ENCODE measurements at regions not wholly inside any gene's neighbourhood (a gene's known extent, or its start where the extent isn't known, plus 50 kb on each side); places are given as distances from the start of the nearest gene placed in this dataset.

DNA sequence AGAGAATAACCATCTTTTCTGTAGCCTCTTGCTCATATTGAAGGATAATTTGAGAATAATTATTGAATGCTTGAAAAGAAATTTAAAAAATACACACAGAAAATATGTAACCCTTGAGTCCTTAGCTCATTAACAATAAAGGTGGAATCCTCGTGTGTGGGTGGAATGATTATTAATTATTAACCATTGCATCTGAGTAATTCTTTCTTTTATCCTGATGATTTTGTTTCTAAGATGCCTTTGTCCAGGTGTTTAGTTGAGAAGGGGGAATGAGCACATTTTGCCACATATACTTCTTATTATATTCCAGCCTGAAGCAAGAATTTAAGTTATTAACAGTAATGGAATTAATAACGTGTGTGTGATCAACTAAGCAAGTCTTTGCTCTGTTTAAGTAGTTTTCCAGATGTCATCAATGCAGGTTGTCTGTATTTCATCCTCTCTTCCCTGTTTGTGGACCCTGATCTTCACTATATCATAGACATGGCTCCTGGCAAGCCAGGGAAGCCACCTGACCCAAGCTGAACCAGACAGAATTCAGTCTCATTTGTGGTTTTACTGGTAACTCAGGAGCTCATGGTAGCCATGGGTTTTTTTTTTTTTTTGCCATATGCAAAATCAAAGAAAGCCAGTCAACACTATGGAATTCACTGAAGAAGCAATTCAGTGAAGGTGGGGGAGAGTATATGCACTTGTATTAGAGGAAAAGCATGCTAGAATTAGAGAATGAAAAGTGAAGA lies 144.3 kb downstream of the KIF20B start:
- DNase-seq (ENCODE audit: low read depth) (peak; percentile 85), FAIRE-seq (no peak)
- H3K27ac Mint-ChIP-seq (ENCODE audit: unreplicated experiment), result no peak overlapping the region
- Histone ChIP-seq H3K9ac (ENCODE audit: low read length) (no peak overlapping the region), H3K79me2 (ENCODE audit: insufficient read depth, low read length) (no peaks in the 10 kb centered on the region), H4K20me1 (ENCODE audit: insufficient read depth, low read length) (no peaks in the 10 kb centered on the region), H3K4me3 (ENCODE audit: insufficient read depth, low read depth, low read length) (no peak overlapping the region), H3K27ac (ENCODE audit: low read depth, low read length) (no peak overlapping the region), H3K27me3 (ENCODE audit: insufficient read depth, low read length) (no peaks in the 10 kb centered on the region), H3K36me3 (ENCODE audit: insufficient read depth, low read length) (no peaks in the 10 kb centered on the region), H3K4me1 (ENCODE audit: insufficient read depth, low read length) (peaks cover 6% of the 10 kb centered on the region), H3K9me3 (ENCODE audit: insufficient read depth, low read depth, low read length) (peaks cover 4% of the 10 kb centered on the region), H2AFZ (ENCODE audit: low read depth, low read length) (no peak overlapping the region), H3K4me2 (ENCODE audit: low read length) (peak overlapping the region; percentile 30)
- H3K36me3 Mint-ChIP-seq (ENCODE audit: low read depth, unreplicated experiment), result no peaks in the 10 kb centered on the region
- H3K9me3 Mint-ChIP-seq (ENCODE audit: unreplicated experiment), result peaks cover 1% of the 10 kb centered on the region
- peaks cover 20% of the 10 kb centered on the region for H3K4me1 Mint-ChIP-seq (ENCODE audit: low read depth, unreplicated experiment)
- H3K4me3 Mint-ChIP-seq (ENCODE audit: unreplicated experiment), result no peak overlapping the region
- TF ChIP-seq, protein P1, sequence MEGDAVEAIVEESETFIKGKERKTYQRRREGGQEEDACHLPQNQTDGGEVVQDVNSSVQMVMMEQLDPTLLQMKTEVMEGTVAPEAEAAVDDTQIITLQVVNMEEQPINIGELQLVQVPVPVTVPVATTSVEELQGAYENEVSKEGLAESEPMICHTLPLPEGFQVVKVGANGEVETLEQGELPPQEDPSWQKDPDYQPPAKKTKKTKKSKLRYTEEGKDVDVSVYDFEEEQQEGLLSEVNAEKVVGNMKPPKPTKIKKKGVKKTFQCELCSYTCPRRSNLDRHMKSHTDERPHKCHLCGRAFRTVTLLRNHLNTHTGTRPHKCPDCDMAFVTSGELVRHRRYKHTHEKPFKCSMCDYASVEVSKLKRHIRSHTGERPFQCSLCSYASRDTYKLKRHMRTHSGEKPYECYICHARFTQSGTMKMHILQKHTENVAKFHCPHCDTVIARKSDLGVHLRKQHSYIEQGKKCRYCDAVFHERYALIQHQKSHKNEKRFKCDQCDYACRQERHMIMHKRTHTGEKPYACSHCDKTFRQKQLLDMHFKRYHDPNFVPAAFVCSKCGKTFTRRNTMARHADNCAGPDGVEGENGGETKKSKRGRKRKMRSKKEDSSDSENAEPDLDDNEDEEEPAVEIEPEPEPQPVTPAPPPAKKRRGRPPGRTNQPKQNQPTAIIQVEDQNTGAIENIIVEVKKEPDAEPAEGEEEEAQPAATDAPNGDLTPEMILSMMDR (IDR thresholded peaks at IDR 0.05; ENCODE audit: insufficient read depth, low read depth, low read length), result no peak
- no peak for TF ChIP-seq EZH2 (IDR thresholded peaks at IDR 0.05; ENCODE audit: insufficient read depth, low read length)
- H3K27me3 Mint-ChIP-seq (ENCODE audit: low read depth, unreplicated experiment), result peaks cover 7% of the 10 kb centered on the region

DNA sequence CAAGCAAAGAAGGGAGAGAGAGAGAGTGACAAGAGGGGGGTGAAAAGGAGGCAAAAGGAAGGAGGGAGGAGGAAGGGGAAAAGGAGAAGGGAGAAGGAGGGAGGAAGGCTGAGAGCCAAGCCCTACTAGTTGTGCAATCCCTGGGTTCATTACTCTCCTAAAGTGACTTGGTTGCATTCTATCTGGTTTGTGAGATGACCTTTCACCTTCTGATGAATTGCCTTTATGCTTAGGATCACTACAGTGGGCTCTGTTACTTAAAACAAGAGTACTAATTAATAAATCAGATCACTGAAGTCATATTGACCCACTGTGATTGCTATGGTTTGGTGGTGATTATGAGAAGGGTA lies 144.9 kb downstream of the KIF20B start:
- Histone ChIP-seq H2AFZ (ENCODE audit: low read depth, low read length) (no peak overlapping the region), H3K9ac (ENCODE audit: low read length) (no peak overlapping the region), H3K9me3 (ENCODE audit: insufficient read depth, low read depth, low read length) (peaks cover 4% of the 10 kb centered on the region), H4K20me1 (ENCODE audit: insufficient read depth, low read length) (no peaks in the 10 kb centered on the region), H3K4me2 (ENCODE audit: low read length) (peak overlapping the region; percentile 30), H3K79me2 (ENCODE audit: insufficient read depth, low read length) (no peaks in the 10 kb centered on the region), H3K27ac (ENCODE audit: low read depth, low read length) (no peak overlapping the region), H3K4me3 (ENCODE audit: insufficient read depth, low read depth, low read length) (no peak overlapping the region), H3K27me3 (ENCODE audit: insufficient read depth, low read length) (no peaks in the 10 kb centered on the region), H3K4me1 (ENCODE audit: insufficient read depth, low read length) (peaks cover 6% of the 10 kb centered on the region), H3K36me3 (ENCODE audit: insufficient read depth, low read length) (no peaks in the 10 kb centered on the region)
- TF ChIP-seq, protein P1 (IDR thresholded peaks at IDR 0.05; ENCODE audit: insufficient read depth, low read depth, low read length), result no peak
- no peak for TF ChIP-seq EZH2 (IDR thresholded peaks at IDR 0.05; ENCODE audit: insufficient read depth, low read length)
- Mint-ChIP-seq H3K36me3 (ENCODE audit: low read depth, unreplicated experiment) (no peaks in the 10 kb centered on the region), H3K27ac (ENCODE audit: unreplicated experiment) (no peak overlapping the region), H3K27me3 (ENCODE audit: low read depth, unreplicated experiment) (peaks cover 7% of the 10 kb centered on the region), H3K4me3 (ENCODE audit: unreplicated experiment) (no peak overlapping the region), H3K4me1 (ENCODE audit: low read depth, unreplicated experiment) (peaks cover 20% of the 10 kb centered on the region), H3K9me3 (ENCODE audit: unreplicated experiment) (peaks cover 1% of the 10 kb centered on the region)
- FAIRE-seq (no peak), DNase-seq (ENCODE audit: low read depth) (no peak)

DNA sequence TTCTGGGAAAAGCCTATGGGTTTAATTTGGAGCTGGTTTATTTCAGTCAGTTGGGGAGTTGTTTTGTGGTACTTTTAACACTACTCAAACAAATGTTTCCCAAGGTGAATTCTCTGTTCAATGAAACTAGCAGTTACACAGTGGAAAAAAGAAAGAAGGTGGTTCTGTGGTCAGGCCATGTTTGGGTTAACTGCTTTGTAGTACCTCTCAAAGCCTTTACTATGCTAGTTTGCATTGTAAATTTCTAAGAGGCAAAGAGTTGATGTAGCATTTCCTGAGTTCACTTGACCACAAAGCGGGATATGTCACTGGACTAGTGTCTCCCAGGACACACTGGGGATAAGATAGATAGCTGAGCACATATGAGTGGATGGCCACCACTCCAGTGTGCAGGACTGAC lies 145.4 kb downstream of the KIF20B start:
- no peak overlapping the region for H3K4me2 ChIP-seq (ENCODE audit: low read length)
- Mint-ChIP-seq H3K4me3 (ENCODE audit: unreplicated experiment) (no peak overlapping the region), H3K36me3 (ENCODE audit: low read depth, unreplicated experiment) (no peaks in the 10 kb centered on the region), H3K4me1 (ENCODE audit: low read depth, unreplicated experiment) (peaks cover 20% of the 10 kb centered on the region), H3K27ac (ENCODE audit: unreplicated experiment) (no peak overlapping the region), H3K27me3 (ENCODE audit: low read depth, unreplicated experiment) (peaks cover 7% of the 10 kb centered on the region), H3K9me3 (ENCODE audit: unreplicated experiment) (peaks cover 1% of the 10 kb centered on the region)
- H3K9ac ChIP-seq (ENCODE audit: low read length), result no peak overlapping the region
- H3K9me3 ChIP-seq (ENCODE audit: insufficient read depth, low read depth, low read length), result peaks cover 4% of the 10 kb centered on the region
- H3K4me3 ChIP-seq (ENCODE audit: insufficient read depth, low read depth, low read length), result no peak overlapping the region
- no peaks in the 10 kb centered on the region for H4K20me1 ChIP-seq (ENCODE audit: insufficient read depth, low read length)
- peaks cover 6% of the 10 kb centered on the region for H3K4me1 ChIP-seq (ENCODE audit: insufficient read depth, low read length)
- H3K27me3 ChIP-seq (ENCODE audit: insufficient read depth, low read length), result no peaks in the 10 kb centered on the region
- no peak overlapping the region for H2AFZ ChIP-seq (ENCODE audit: low read depth, low read length)
- no peaks in the 10 kb centered on the region for H3K79me2 ChIP-seq (ENCODE audit: insufficient read depth, low read length)
- H3K27ac ChIP-seq (ENCODE audit: low read depth, low read length), result no peak overlapping the region
- no peak for FAIRE-seq
- peak; percentile 19 for DNase-seq (ENCODE audit: low read depth)
- H3K36me3 ChIP-seq (ENCODE audit: insufficient read depth, low read length), result no peaks in the 10 kb centered on the region
- TF ChIP-seq EZH2 (IDR thresholded peaks at IDR 0.05; ENCODE audit: insufficient read depth, low read length), result no peak
- TF ChIP-seq, protein P1 (IDR thresholded peaks at IDR 0.05; ENCODE audit: insufficient read depth, low read depth, low read length), result no peak
